ENCODE measurements at regions not wholly inside any gene's neighbourhood (a gene's known extent, or its start where the extent isn't known, plus 50 kb on each side); places are given as distances from the start of the nearest gene placed in this dataset.
"Not testable (repeated sequence)": the region's sequence is repeated elsewhere in the genome, so short reads cannot be mapped to it uniquely, and the experiment has no call there.

- no peak for DNase-seq
These were observed 287.6 kb downstream of the MYCN start for GRCh38 chr2:16227811-16228462.

GRCh38 chr2:16226943-16227664 is 286.8 kb downstream of the MYCN start:
- DNase-seq = no peak

- DNase-seq = no peak
These were observed 286.0 kb downstream of the MYCN start for GRCh38 chr2:16226381-16226780.

GRCh38 chr2:16225545-16225944 is 285.2 kb downstream of the MYCN start:
- no peak for DNase-seq

GRCh38 chr2:16225071-16225470 is 284.7 kb downstream of the MYCN start:
- no peak for DNase-seq

- DNase-seq = no peak
These were observed 284.1 kb downstream of the MYCN start for GRCh38 chr2:16224298-16225045.

- no peak for DNase-seq
These were observed 283.5 kb downstream of the MYCN start for GRCh38 chr2:16223841-16224177.

GRCh38 chr2:16223161-16223840 is 283.0 kb downstream of the MYCN start:
- DNase-seq = no peak

GRCh38 chr2:16222326-16222725 is 282.0 kb downstream of the MYCN start:
- DNase-seq = no peak

GRCh38 chr2:16221461-16222010 is 281.2 kb downstream of the MYCN start:
- DNase-seq = no peak

GRCh38 chr2:16219292-16219975 is 279.1 kb downstream of the MYCN start:
- DNase-seq = no peak

- peak; percentile 21 for DNase-seq
These were observed 278.3 kb downstream of the MYCN start for GRCh38 chr2:16218625-16219024.

GRCh38 chr2:16218161-16218560 is 277.8 kb downstream of the MYCN start:
- DNase-seq = no peak

- DNase-seq = not testable (repeated sequence)
These were observed 277.4 kb downstream of the MYCN start for GRCh38 chr2:16217741-16218140.

GRCh38 chr2:16217291-16217690 is 276.9 kb downstream of the MYCN start:
- DNase-seq = no peak

GRCh38 chr2:16216558-16216945 is 276.2 kb downstream of the MYCN start:
- no peak for DNase-seq

GRCh38 chr2:16215902-16216557 is 275.7 kb downstream of the MYCN start:
- no peak for DNase-seq

GRCh38 chr2:16214861-16215260 is 274.5 kb downstream of the MYCN start:
- no peak for DNase-seq

GRCh38 chr2:16214391-16214790 is 274.0 kb downstream of the MYCN start:
- no peak for DNase-seq

- DNase-seq = no peak
These were observed 272.0 kb downstream of the MYCN start for GRCh38 chr2:16212321-16212720.

- DNase-seq = no peak
These were observed 271.0 kb downstream of the MYCN start for GRCh38 chr2:16211341-16211740.

GRCh38 chr2:16210841-16211240 is 270.5 kb downstream of the MYCN start:
- DNase-seq = no peak

Measured in OCI-M1 (cell line).